M059J (cell line): ENCODE measurements at regions not wholly inside any gene's neighbourhood (a gene's known extent, or its start where the extent isn't known, plus 50 kb on each side); places are given as distances from the start of the nearest gene placed in this dataset.
"Not testable (repeated sequence)": the region's sequence is repeated elsewhere in the genome, so short reads cannot be mapped to it uniquely, and the experiment has no call there.

Experiments used
- DNase-seq: peaks from one replicate; pipeline ENCODE4 v3.0.0-alpha.2; 2012; ENCODE audit warnings: low read depth

GRCh38 chr10:28896791-28897409 lies 219.6 kb downstream of the BAMBI start:
- DNase-seq, result not testable (repeated sequence)

DNA sequence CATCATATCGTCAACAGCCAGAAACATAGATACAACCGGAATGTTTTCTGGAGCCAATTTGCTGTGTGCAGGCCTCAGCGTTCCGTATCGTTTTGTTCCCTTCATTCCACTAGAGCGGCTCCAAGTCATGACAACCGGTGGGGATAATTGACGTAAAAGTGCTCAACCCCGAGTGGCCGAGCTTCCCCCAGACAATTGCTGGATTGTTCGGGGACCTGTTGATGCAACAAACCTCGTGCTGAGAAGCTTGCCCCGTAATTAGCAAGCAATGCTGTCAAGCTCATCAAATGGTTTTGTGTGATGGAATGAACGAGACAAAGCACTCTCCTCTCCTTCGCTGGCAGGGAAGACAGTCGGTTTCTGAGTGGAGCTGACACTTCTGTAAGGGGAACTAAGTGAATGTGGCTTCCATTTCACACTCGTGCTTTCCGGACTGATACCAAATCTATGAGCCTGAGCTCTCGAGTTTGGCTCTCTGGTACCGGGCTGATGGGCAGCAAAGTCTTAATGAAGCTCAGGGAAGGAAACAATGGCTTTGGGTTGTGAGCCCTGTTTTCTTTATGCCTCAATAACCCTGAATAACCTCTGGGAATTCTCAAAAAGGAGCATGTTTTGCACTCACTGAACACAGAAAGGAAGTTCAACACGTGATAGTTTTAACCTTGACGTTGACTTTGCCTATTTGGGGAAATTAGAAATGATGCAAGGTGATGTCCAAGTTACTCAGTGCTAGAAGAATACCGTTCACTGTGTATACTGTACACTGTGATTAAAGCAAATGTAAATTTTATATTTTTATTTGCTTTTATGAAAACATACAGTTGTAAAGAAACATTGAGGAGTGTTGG lies 220.5 kb downstream of the BAMBI start:
- no peak for DNase-seq

DNA sequence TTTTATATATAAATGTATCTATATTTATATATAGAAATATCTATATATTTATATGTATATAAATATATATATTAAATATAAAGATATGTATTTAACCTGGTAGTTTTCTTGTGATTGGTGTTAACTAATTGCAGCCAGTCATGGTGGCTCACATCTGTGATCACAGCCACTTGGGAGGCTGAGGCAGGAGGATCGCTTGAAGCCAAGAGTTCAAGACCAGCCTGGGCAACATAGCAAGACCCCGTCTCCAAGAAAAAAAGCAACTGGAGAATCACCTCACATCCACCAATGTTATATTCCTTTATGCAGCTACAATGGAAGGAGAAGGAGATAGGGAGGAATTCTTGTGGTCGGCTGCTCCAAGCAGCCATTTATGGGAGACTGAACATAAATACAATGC lies 224.9 kb downstream of the BAMBI start:
- no peak for DNase-seq

GRCh38 chr10:28903063-28903462 lies 225.7 kb downstream of the BAMBI start:
- no peak for DNase-seq

DNA sequence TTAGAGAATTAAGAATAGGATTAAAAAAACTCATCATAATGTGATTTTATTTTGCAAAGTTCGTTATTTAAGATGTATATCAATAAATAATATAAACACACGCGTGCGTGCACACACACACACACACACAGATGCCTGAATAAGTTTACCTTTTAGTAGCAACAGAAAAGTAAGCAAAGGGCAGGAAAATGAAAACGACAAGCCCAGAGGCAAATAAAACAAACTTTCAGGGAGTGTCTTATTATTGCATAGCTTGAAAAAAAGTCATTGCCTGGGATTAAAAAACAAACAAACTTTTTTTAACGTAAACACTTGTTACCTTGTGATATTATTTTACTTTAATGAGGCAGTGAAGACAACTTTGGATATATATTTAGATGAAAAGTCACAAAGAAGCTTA lies 226.4 kb downstream of the BAMBI start:
- DNase-seq, result no peak

DNA sequence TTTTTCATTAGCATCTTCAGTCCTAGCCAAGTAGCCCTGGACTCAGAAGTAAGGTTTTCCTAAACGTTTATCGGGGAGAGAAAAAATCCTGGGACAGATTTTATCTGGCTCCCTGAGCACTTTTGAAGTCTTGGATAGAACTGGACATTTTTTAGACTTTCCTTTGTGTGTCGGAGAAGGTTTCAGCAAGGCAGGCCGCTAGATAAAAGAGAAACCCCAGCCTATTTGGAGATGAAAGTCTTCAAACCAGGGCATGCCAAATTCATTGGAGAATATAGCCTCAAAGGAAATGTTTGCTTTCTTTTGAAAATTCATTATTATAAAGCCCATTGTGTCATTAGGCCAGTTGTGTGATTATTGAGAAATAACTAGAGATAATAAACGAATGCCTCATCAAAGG lies 228.1 kb downstream of the BAMBI start:
- no peak for DNase-seq

DNA sequence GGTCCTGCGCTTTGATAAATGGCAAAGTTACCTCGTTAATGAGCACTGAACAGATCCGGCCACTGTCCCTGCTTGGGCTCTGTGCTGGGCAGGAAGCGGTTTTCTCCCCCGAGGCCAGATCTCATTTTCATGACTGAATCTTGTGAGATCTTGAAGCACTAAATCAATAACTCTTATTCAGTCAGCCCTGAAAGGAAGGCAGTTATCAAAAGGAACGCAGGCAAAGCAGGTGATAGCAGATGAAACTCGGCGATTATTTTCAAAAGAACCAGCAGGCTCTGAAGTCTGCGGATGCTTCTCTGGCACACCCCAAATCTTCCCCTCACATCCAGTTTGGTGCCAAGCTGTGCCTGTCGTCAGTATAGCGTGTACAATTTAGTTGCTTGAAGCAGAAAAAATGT lies 228.7 kb downstream of the BAMBI start:
- DNase-seq, result no peak

GRCh38 chr10:28906415-28906814 lies 229.1 kb downstream of the BAMBI start:
- DNase-seq, result no peak

GRCh38 chr10:28906934-28907333 lies 229.6 kb downstream of the BAMBI start:
- peak; percentile 55 for DNase-seq

DNA sequence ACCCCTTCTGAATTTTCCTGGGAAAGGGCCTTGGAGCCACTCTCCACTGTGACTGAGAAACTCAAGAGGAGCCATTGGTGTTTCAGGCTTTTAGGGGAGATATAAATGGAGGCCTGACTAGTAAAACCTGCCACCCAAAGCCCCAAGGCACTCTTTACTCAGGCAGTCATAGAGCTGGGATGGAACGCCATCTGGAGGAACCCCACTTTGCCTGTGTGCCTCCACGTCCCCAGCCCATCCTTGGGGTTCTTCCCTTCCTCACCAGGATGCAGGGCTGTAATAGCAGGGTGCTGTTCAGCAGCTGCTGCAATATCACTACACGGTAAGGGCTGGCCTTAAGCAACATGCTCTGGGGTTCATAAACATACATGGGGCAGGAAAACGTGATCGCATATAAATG lies 232.6 kb downstream of the BAMBI start:
- DNase-seq, result no peak

DNA sequence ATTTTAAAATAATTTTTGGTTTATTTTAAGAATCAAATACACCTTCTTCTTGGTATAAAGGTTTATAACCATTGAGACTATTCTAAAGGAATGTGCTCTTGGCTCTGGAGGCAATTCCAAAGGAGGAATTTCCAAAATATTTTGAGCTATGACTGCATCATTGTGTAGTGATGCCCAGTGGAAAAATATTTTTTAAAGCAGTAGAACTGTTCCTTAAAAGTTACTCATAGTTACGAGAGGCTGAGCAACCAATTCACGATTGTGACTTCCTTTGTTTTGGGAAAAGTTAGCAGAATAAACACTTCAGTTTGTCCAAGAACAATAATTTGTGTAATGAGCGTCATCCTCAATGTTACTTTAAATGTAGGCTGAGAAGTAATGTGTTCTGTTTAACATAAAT lies 233.6 kb downstream of the BAMBI start:
- peak; percentile 49 for DNase-seq

GRCh38 chr10:28911511-28911910 lies 234.2 kb downstream of the BAMBI start:
- not testable (repeated sequence) for DNase-seq

DNA sequence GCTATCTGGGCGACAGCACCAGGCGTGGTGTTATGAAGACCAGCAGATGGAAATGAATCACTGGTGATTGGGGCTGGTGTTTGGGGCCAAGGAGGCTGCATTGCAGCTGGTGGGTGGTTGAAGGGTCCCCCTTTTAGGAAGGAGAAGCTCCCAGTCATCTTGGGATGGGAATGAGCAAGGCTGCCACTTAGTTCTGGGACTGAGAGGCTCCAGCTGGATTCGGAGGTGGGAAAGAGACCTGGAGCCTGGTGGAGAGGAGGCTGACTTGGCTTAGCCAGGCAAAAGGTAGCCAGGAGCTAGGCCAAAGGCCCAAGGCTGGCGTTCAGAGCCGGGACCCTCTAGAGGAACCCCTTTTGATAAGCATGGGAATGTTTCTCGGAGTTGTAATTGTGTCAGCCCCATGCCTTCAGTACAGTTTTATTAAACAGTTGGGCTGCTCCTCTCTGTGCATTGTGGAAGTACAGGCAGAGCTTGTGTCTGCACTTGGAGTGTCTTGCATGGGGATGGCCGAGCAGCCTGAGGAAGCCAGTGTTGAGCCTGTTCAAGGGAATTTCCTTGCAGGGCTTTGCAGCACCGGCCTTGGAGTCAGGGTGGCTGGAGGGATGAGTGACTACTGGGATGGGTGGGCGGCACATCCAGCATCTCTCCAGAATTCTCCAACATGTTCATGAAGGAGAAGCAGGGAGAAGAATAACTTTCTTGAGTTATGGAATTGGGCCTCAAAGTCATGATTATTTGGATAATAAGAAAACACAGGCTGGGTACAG lies 234.9 kb downstream of the BAMBI start:
- DNase-seq, result no peak

GRCh38 chr10:28913436-28914237 lies 236.3 kb downstream of the BAMBI start:
- peak; percentile 24 for DNase-seq

DNA sequence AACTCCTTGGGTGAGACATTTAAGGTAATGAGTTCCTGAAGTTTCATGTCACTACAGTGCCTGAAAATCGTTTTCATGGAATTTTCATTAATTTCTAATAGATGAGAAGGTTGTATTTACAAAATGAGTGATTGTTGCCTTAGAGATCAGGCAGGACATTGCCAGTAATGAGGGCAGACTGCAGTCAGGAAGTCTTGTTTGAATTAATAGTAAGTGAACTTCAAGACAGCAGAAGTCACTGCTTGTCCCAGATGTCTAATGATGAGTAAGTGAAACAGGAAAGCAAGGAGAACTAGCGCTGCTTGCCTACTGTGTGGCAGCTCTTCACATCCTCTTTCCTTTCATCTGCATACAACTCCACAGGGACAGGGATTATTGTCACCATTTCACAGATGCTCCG lies 237.4 kb downstream of the BAMBI start:
- no peak for DNase-seq

DNA sequence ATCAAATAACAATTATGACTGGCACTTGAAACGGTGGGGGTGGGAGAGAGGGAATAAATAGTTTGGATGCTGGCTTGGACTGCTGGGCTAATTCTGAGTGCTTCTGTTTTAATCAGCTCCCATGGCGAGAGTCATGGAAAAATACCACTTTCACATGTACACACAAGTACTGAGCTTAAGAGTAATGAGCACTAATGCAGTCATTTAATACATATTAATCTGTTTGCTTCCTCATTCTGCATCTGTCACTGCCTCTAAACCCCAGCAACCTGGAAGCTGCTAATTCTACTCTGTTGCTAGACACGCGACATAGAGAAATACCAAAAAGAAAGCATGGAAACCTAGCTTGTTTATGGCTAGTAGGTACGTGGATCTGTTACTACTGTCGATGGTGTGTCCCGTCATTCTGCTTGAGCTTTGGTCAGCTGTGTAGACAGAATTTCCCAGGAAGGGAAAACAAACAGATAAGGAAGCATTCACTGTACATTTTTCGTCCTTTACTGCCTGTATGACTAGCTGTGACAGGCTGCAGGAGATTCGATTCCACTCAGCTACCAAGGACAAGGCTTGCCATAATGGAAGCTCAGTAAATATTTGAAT lies 238.8 kb downstream of the BAMBI start:
- DNase-seq, result no peak

DNA sequence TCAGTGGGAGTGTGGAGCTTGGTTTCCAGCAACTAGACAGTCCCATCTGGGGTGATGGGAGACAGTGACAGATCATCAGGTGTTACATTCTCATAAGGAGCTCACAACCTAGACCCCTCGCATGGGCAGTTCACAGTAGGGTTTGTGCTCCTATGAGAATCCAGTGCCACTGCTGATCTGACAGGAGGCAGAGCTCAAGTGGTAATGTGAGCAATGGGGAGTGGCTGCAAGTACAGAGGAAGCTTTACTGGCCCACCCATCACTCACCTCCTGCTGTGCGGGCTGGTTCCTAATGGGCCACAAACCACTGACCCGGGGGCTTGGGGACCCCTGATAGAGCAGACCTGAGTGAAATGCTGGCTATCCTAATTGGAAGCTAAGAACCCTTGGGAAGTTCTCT lies 242.8 kb downstream of the BAMBI start:
- DNase-seq, result no peak

DNA sequence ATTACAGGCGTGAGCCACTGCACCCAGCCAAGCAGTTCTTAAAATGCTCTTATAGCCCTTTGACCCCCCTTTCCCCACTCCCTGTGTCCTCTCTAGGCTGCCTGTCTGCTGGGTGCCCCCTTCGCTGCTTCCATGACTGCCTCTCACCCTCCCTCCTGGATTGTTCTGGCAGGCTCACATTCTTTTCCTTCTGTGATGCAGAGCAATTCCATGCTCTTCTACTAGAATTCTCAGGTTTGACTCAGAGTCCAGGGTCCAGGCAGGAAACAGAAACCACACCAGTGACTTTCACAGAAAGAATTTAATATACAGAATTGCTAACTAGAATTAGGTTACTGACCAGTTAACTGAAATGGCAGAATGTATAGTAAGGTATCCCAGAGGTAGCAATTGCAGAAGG lies 244.8 kb downstream of the BAMBI start:
- no peak for DNase-seq

- no peak for DNase-seq
These were observed 245.5 kb downstream of the BAMBI start for GRCh38 chr10:28922861-28923260.

DNA sequence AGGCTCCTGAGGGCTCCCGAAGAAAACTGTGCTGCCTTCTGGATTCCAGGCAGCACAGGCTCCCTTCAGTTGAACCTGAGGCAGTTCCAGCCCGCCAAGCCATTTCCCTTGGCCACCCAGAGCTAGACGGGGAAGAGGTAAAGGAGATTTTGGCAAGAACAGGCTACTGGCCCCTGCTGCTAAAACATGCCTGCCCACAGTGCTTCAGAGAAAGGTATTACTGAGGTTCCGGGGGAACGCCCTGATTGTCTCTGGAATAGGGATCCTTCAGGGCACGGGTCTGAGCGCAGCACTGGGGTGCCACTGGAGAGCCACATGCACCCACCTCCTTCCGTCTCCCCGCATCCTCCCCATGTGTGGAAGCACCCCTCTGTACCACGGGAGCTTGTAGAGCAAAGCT lies 247.4 kb downstream of the BAMBI start:
- DNase-seq, result no peak

DNA sequence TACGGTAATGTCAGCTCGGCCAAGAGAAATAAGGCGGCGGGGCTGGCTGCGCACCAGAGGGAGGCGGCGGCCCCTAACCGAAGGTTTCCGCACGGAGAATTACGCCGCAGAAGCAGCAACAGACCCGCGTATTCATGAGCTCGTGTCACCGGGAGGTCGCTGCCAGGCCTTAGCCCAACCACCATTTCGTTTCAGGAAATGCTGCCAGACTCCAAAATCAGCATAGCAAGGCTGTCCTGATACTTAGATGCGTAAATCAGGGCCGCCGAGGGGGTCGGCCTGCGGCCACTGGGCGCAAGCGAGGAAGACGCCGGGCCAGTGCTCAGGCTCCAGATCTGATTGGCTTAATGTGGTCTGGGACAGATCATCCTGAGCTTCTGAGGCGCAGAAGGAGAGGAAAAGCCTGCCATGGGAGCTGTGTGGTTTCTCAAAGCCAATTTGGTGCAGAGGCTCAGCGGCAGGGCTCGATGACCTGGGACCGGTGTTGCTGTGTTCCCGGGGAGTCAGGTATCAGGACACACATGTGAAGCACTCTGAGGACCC lies 247.9 kb downstream of the BAMBI start:
- DNase-seq, result no peak
